Renal pelvis (tissue), 1 donor: ENCODE measurements at regions not wholly inside any gene's neighbourhood (a gene's known extent, or its start where the extent isn't known, plus 50 kb on each side); places are given as distances from the start of the nearest gene placed in this dataset.
A peak's percentile ranks its signal among the peaks of the same experiment; 100 is the strongest.

Experiments used
- DNase-seq: peaks from one replicate; pipeline ENCODE4 v3.0.0-alpha.2; 2013

- peak; percentile 65 for DNase-seq
Observed at GRCh38 chr5:66306105-66306843, 162.2 kb downstream of the SREK1 start.

DNA sequence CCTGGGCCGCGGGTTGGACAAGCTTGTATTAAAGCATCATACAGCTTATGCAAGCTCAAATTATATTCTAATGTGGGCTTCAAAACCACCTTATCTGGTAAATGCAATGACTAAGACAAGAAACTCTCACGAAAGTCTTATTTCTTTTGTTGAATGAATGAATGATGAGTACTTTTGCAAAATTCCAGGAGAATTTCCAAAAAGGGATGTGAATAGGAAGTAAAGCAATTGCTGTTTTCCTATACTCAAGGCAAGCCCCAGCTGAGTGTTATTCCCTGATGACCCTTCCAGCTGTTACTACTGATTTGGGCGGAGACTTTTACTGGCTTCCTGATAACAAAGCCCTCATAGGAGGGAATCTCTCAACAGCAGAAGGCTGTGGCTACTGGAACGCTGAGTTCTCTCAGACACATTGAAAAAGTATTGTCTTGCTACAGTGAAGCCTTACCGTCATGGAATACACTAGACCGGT, 162.8 kb downstream of the SREK1 start:
- no peak for DNase-seq

DNA sequence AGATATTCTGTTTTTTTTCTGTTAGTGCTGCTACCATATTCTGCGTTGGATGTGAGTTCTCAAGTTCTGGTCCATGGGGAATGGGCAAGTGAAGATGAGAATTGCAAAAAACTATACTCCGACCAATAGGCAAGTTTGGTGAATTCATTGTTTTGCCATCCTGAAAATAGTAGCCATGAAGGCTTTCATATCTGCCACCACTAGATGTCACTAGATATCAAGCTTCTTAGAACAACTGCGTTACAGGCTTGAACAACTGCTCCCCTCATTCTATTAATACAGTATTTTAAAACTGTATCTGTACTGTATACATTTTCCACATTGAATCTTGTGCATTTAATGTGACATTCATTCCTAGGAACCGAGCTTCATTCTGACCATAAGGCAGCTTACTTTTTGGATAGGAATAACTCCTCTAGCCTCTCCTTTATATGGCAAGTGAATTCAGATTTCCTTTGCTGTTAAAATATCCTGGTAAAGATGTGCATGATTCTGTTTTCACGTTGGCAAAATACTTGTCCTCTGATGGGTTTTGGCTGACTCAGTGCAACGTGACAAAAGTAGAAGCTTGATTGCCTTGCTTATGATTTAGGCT, 163.6 kb downstream of the SREK1 start:
- DNase-seq, result peak; percentile 73

GRCh38 chr5:66312266-66312665, 168.2 kb downstream of the SREK1 start:
- DNase-seq, result no peak

DNA sequence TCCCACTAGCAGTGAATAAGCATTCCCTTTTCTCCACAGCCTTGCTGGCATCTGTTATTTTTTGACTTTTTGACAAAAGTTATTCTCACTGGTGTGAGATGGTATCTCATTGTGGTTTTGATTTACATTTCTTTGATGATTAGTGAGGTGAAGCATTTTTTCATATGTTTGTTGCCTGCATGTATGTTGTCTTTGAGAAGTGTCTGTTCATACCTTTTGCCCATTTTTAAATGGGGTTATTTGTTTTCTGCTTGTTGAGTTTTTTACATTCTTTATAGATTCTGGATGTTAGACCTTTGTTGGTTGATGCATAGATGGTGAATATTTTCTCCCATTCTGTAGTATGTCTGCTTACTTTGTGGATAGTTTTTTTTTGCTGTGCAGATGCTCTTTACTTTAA, 171.7 kb downstream of the SREK1 start:
- no peak for DNase-seq

DNA sequence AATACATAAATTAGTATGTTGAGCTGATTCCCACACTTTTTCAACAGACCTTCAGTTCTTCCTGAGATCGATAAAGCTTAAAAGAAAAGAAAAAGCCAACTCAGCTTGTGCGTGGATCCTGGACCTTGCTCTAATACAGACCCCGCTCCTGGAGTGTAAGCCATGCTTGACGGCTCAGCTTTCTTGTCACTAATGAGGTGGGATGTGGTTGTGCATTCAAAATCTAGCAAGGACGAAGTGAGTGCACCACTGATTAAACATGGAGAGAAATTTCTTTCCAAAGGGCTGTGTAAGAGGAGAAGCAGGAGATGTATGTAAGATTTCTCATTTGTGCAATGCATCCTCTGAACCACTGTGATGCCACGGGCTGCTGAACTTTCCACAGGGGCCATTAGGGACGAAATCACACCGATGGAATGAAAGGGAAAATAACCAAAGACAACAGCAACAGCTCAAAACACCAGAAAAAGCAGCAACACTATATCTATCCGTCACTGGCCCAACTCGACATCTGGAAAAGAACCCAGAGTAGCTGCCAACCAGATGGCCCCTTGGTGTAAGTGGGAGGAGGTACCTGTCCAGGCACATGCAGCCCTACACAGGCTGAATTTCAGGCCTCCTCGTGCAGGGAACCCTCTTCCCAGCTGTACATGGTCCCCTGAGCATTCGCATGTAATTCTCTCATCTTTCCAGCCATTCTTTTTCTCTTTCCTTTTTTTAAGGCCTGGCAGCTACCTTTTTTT, 178.9 kb downstream of the SREK1 start:
- DNase-seq, result no peak

GRCh38 chr5:66323529-66323895, 179.4 kb downstream of the SREK1 start:
- no peak for DNase-seq

DNA sequence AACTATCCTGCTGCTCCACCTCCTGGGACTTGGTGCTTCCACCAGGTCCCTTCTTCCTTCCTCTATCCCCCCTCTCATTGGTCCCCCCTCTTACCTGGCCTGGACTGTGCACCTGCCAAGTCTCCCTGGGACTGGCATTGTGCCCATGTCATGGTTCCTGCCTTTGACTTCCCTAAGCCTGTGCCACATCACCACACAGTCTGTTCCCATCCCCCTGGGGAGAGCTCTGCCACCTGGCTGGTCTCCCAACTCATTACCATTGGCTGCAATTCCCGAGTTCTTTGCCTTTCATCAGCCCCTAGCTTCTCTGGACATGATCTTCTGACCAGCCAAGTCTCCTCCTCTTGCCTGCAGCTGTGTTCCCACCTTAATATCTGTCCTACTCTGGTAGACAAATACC, 180.3 kb downstream of the SREK1 start:
- no peak for DNase-seq

DNA sequence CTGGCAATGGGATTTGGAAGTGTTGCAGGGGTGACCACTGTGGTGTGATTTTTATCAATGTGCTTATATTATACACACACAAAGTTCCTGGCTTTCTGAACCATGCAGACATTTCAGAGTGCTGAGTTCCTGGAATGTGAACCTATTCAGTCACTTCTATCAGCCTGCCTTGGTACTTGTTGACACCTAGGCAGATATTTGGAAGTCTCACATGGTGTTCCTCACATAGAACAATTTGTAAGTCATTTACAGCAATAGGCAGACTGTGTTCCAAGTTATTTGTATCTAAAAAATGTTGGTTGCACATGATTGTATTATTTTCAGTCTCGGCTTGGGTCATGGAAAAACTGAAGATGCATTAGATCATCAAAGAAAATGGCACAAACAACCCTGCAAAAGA, 182.2 kb downstream of the SREK1 start:
- DNase-seq, result no peak

DNA sequence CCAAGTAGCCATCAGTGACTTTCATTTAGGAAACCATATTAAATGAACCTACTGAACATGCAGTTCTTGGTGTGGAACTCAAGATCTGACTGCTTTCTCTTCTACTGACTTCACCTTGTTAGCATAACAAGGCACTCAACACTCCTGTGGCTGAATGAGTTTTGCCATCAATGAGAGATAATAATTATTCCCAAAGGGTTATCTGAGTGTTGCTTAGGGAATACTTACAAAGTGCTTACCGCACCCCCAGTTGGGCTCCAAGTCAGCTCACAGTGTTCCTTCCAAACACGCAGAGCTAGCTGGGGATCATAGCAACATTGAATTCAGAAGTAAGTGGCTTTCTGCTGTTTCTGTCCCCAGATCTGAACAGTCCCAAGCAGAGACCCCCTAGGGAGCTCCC, 182.9 kb downstream of the SREK1 start:
- no peak for DNase-seq

DNA sequence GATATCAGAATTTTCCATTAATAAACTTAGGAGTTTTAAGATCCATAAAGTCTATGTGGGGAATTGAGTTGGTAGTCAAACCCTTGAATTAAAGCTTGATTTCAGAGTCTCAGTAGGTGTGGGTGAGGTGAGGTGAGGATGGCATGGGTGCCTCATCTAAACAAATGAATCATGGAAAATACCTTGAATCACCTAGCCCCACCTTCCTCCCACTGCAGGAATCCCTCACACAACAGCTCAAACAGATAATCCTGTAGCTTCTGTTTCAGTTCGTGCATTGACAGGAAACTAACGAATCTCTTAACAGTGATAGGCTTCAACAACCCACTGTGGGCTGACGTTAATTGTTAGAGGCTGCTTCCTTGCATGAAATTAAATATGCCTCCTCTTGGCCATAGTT, 185.0 kb downstream of the SREK1 start:
- no peak for DNase-seq

DNA sequence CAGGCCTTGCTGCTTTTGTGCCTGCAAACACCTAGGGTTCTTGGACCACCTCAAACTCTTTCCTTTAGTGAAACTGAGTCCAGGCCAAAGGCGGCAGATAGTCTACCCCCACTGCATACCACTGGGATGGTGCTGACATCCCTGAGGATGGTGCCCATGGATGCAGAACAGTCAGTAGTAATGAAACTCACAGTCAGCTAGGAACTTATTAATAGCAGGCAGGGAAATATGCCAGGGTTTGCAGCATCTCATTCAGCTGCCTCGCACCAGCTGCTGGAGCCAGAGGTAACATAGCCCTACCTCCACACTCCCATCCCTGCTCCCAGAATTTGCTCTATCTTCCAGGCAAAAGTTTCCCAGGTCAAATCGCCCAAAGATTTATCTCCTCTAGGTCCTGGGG, 189.1 kb downstream of the SREK1 start:
- DNase-seq, result no peak

DNA sequence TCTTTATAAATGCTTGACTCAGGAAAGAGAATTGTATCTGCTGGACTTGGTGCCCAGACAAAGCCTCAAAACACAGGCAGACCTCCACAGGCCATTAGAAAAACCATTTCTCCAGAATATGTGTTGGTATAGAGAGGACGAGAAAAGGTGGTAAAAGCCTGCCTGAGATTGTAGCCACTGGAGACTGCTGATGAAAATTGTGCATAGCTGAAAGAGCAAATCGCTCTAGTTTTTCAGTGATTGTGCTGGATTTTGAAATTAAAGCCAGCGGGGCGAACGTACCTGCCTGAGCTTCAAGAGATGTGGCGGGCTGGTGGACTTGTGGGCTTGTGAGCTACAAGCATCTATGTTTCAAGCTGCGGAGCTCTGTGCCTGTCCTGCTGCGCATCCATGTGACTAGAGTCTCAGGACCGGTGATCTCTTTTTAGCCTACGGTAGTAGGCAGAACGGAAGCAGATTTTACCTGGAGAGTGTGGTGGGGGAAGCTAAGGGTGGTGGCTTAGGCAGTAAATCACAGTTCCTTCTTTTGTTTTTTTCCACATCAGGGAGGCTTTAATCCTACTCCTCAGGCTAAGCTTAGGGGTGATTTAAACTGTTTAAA, 193.6 kb downstream of the SREK1 start:
- no peak for DNase-seq

- no peak for DNase-seq
Observed at GRCh38 chr5:66338828-66339227, 194.7 kb downstream of the SREK1 start.

GRCh38 chr5:66339896-66340295, 195.8 kb downstream of the SREK1 start:
- no peak for DNase-seq

DNA sequence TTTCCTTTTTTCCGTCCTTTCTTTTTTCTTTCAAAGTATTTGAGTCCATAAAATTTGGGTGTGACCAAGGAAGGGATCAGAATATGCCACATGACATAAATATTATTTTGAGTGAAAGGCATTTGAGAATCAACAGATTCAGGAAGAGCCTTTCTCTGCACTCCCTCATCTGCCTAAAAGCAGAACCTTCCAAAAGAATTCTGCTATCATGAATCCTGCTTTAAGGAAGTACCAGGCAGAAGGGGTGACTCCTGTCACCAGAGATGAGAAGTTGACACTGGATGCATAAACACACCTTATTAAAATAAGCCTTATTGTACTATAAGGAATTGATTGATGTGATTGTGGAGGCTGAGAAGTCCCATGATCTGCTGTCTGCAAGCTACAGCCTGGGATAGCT, 196.7 kb downstream of the SREK1 start:
- DNase-seq, result no peak

DNA sequence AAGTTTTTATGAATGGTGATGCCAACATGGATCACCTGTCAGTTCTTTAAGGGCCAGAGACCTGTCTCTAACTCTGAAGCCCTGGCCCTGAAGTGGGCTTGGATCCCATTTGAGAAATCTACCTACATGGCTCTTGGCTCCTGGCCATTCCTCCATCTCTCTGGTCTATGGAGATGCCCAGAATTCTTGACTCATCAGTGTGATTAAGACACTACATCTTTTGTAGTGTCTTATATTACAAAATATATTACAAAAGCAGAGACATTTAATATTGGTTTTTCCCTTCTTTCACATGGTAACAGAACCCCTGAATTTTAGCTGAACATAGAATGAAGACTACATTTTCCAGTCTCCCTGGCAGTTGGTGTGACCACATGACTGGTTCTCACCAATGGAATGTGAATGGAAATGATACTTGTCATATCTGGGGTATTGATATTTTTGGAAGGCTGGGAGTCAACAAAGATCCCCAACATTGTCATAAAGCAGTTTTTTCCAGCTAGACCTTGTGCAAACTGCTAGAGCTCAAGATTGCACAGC, 198.3 kb downstream of the SREK1 start:
- no peak for DNase-seq

DNA sequence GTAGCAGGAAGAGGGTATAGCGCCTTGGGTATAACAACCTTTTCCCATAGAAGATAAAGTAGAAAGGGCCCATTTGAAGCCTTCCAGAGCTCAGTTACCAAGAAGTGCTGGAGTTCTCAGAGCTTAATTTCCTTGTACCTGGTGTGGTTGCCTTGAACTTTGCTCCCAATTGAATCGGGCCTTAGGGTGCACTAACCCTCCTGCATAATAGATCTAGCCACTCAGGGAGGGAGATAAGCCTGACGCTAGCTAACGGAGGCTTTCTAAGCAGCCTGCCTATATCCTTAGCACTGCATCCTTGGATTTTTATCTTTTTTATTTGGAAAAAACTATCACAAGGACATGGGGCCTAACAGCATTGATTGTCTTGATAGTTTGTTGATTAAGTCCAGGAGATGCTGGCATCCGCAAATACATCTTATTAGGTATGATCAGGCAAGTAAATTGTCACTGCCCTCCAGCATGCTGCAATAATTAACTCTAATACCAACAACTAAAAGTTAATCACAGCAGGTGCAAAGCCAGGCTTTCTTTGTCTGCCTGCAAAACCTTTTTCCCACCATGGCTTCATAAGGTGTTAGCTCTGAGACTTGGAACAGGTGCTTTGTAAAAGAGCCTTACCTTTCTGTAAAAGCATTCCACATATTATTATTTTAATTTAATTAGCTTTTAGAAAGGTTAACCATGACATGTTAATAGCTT, 199.4 kb downstream of the SREK1 start:
- no peak for DNase-seq

DNA sequence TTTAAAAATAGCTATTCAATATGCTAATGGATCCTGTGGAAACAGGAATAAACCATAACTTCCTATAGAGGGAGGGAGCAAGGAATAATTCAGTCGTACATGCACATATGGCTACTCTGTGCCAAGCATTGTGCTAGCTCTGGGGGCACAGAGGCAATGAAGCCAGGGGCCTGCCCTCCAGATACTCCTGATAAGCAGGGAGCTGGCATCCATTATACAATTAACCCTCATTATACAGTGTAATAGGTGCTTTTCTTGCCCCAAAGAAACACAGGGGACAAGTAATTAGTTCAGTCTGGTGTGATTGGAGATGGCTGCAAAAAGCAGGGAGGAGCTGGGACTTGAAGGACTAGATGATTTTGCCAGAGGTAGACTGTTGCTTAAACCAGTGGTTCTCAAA, 200.4 kb downstream of the SREK1 start:
- no peak for DNase-seq

GRCh38 chr5:66345281-66345680, 201.2 kb downstream of the SREK1 start:
- DNase-seq, result no peak

GRCh38 chr5:66346869-66347268, 202.8 kb downstream of the SREK1 start:
- no peak for DNase-seq
